GM18508 (cell line): ENCODE measurements at regions not wholly inside any gene's neighbourhood (a gene's known extent, or its start where the extent isn't known, plus 50 kb on each side); places are given as distances from the start of the nearest gene placed in this dataset.
"Not testable (repeated sequence)": the region's sequence is repeated elsewhere in the genome, so short reads cannot be mapped to it uniquely, and the experiment has no call there.

ENCODE experiments used
- ATAC-seq: cut with Tn5 transposase; IDR thresholded peaks from one replicate; pipeline ENCODE4 v1.9.1; 2021; ENCODE audit warnings: moderate number of reproducible peaks; ENCODE audit not compliant: insufficient read depth, unreplicated experiment

- not testable (repeated sequence) for ATAC-seq
Observed at GRCh38 chr1:104135036-104135435, 385.3 kb downstream of the AMY1C start.

- ATAC-seq, result no peak
Observed at GRCh38 chr1:104136621-104137020, 386.9 kb downstream of the AMY1C start.

GRCh38 chr1:104156738-104157137, 407.0 kb downstream of the AMY1C start:
- ATAC-seq, result no peak

- no peak for ATAC-seq
Observed at GRCh38 chr1:104163912-104164476, 414.3 kb downstream of the AMY1C start.

GRCh38 chr1:104172243-104172681, 422.6 kb downstream of the AMY1C start:
- no peak for ATAC-seq

- no peak for ATAC-seq
Observed at GRCh38 chr1:104182251-104182650, 432.6 kb downstream of the AMY1C start.

GRCh38 chr1:104189207-104189606, 439.5 kb downstream of the AMY1C start:
- ATAC-seq, result no peak

GRCh38 chr1:104190821-104191220, 441.1 kb downstream of the AMY1C start:
- ATAC-seq, result no peak

- ATAC-seq, result no peak
Observed at GRCh38 chr1:104195395-104195794, 445.7 kb downstream of the AMY1C start.

- ATAC-seq, result no peak
Observed at GRCh38 chr1:104196136-104196535, 446.4 kb downstream of the AMY1C start.

GRCh38 chr1:104197516-104197915, 447.8 kb downstream of the AMY1C start:
- no peak for ATAC-seq

GRCh38 chr1:104212239-104212638, 462.5 kb downstream of the AMY1C start:
- ATAC-seq, result no peak

GRCh38 chr1:104217395-104217986, 467.8 kb downstream of the AMY1C start:
- ATAC-seq, result not testable (repeated sequence)

- ATAC-seq, result no peak
Observed at GRCh38 chr1:104229860-104230259, 480.2 kb downstream of the AMY1C start.

- no peak for ATAC-seq
Observed at GRCh38 chr1:104231676-104232075, 482.0 kb downstream of the AMY1C start.

GRCh38 chr1:104235141-104235540, 485.4 kb downstream of the AMY1C start:
- no peak for ATAC-seq

GRCh38 chr1:104238991-104239390, 489.3 kb downstream of the AMY1C start:
- no peak for ATAC-seq

GRCh38 chr1:104248385-104248784, 498.7 kb downstream of the AMY1C start:
- no peak for ATAC-seq

- ATAC-seq, result no peak
Observed at GRCh38 chr1:104259481-104259880, 509.8 kb downstream of the AMY1C start.

GRCh38 chr1:104263110-104263509, 513.4 kb downstream of the AMY1C start:
- ATAC-seq, result not testable (repeated sequence)

- no peak for ATAC-seq
Observed at GRCh38 chr1:104264521-104264920, 514.8 kb downstream of the AMY1C start.

GRCh38 chr1:104265163-104265562, 515.5 kb downstream of the AMY1C start:
- no peak for ATAC-seq
